ENCODE measurements at regions not wholly inside any gene's neighbourhood (a gene's known extent, or its start where the extent isn't known, plus 50 kb on each side); places are given as distances from the start of the nearest gene placed in this dataset.

DNA sequence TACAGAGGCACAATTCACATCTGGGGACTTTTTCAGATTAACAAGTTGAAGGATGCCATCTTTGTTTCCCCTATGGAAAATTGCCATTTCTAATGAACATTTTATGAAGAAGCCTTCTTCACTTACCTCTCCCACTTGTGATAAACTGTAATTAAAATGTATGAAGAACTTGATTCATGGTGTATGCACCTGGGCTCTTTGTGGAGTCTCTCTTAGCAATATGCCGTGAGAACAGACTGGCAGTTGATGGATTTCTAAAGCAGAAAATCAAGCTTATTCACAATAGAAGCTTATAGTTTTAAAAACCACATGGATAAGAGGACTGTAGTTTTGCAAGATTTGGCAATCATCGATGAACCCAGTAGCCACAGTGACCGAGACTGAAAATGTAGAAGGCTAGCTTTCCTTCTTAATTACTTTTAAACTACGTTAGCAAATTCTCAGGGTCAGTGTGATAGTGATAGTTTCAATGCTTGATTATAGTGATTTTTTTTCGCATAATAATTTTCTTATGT lies 270.6 kb downstream of the PRL start:
- peaks cover 0 to 9% of the 10 kb centered on the region in 2 experiments for H3K36me3 ChIP-seq (replicated peaks in 1 of 2; ENCODE audit: control insufficient read depth in 1 of 2, insufficient read depth in 2 of 2, low read length in 1 of 2)
- H2AFZ ChIP-seq (ENCODE audit: low read depth): peak overlapping the region; percentile 71; the same call in 1 of the 2 replicates
- H4K20me1 ChIP-seq (ENCODE audit: insufficient read depth): no peaks in the 10 kb centered on the region
- no peak for DNase-seq
- no peaks in the 10 kb centered on the region for H3K9me2 ChIP-seq
- WGBS (ENCODE audit: low lambda C conversion rate): 92% methylated on average over 5 of the region's 5 CpGs
- ChIA-PET CTCF (interaction anchor here (1.2 kb wide), 1 partner anchor 21 kb away, joined by 3 read pairs; no protein-coding TSS in a partner anchor), POLR2A (no interaction called here)
- peak overlapping the region; percentile 69 to 76 for H3K27ac ChIP-seq (ENCODE audit: low read depth in 2 of 2, low read length in 1 of 2)
- H3K79me2 ChIP-seq (ENCODE audit: insufficient read depth): no peaks in the 10 kb centered on the region
- peaks cover 13% of the 10 kb centered on the region for H3F3A ChIP-seq (replicated peaks; ENCODE audit: insufficient read depth)
- no peaks in the 10 kb centered on the region for H3K27me3 ChIP-seq (ENCODE audit: insufficient read depth)
- peak overlapping the region; percentile 55 for H3K4me2 ChIP-seq
- no peaks in the 10 kb centered on the region for H3K9me3 ChIP-seq
- no peak overlapping the region for H3K4me3 ChIP-seq (ENCODE audit: low read depth in 2 of 2, low read length in 1 of 2)
- no peak for TF ChIP-seq FOXJ3 (CRISPR knock-in tag; IDR thresholded peaks at IDR 0.05)
- TF ChIP-seq GABPA (IDR thresholded peaks at IDR 0.05; ENCODE audit: low read depth): no peak
- no peak for TF ChIP-seq EZH2phosphoT487 (IDR thresholded peaks at IDR 0.05; ENCODE audit: borderline replicate concordance, low read depth)
- TF ChIP-seq TCF12 (IDR thresholded peaks at IDR 0.05): no peak
- no peak for TF ChIP-seq MEF2A (IDR thresholded peaks at IDR 0.05; ENCODE audit: borderline replicate concordance, low read depth)
- no peak for TF ChIP-seq SIN3A (IDR thresholded peaks at IDR 0.05; ENCODE audit: borderline replicate concordance, low read depth, low read length)
- no peak for TF ChIP-seq JUND (IDR thresholded peaks at IDR 0.05)
- no peak for TF ChIP-seq TEAD4 (IDR thresholded peaks at IDR 0.05; ENCODE audit: borderline replicate concordance, insufficient read depth)
- TF ChIP-seq MAX (IDR thresholded peaks at IDR 0.05; ENCODE audit: low read depth): no peak
- no peak for TF ChIP-seq GATA2 (CRISPR knock-in tag; IDR thresholded peaks at IDR 0.05)
- no peak for TF ChIP-seq RCOR1 (IDR thresholded peaks at IDR 0.05; ENCODE audit: low read length)
- TF ChIP-seq TAF1 (IDR thresholded peaks at IDR 0.05; ENCODE audit: borderline replicate concordance, low read depth, low read length): no peak
- H3K4me1 ChIP-seq (ENCODE audit: control insufficient read depth in 1 of 2, insufficient read depth in 2 of 2, low read depth in 1 of 2, low read length in 1 of 2): peaks cover 8 to 15% of the 10 kb centered on the region in 2 experiments
- peak overlapping the region; percentile 18; the same call in 1 of the 2 replicates for H3K9ac ChIP-seq

DNA sequence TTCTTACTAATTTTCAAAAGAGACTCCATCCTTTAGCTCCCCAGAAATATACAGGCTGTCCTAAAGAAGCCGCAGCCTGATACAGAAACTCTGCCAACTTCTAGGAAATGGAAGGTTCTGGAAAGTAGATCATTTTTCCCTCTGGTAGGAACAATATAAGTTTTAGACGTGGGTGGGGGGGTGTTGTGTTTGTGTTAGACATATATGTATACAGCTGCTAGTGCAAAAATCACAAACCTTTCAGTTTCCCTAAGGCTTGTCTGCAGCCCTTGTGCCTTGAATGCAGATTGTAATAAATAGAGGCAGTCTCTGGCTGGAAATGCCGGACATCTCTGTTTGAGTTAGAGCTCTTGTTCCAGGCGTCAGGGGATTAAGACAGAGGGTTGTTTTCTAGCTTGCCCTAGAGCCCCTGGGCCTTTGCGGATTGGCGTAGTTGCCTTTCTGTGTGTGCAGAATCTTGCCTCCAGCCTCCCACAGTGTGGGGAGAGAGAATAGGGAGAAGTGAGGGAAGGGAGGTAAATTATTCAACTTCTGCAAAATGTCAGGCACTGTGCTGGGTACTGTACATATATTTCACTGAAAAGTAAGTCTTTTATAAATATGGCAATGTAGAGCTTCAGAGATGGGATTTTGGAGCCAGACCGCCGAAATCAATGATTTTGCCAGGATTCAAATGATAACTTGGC lies 269.7 kb downstream of the PRL start:
- TF ChIP-seq, protein P1, sequence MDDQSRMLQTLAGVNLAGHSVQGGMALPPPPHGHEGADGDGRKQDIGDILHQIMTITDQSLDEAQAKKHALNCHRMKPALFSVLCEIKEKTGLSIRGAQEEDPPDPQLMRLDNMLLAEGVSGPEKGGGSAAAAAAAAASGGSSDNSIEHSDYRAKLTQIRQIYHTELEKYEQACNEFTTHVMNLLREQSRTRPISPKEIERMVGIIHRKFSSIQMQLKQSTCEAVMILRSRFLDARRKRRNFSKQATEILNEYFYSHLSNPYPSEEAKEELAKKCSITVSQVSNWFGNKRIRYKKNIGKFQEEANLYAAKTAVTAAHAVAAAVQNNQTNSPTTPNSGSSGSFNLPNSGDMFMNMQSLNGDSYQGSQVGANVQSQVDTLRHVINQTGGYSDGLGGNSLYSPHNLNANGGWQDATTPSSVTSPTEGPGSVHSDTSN (IDR thresholded peaks at IDR 0.05): no peak
- TF ChIP-seq USF2 (IDR thresholded peaks at IDR 0.05; ENCODE audit: borderline replicate concordance, low read depth, low read length): no peak
- no peak for TF ChIP-seq FOXM1 (IDR thresholded peaks at IDR 0.05; ENCODE audit: low read depth)
- no peak for TF ChIP-seq EZH2phosphoT487 (IDR thresholded peaks at IDR 0.05; ENCODE audit: borderline replicate concordance, low read depth)
- TF ChIP-seq JUND (IDR thresholded peaks at IDR 0.05): no peak
- TF ChIP-seq REST (IDR thresholded peaks at IDR 0.05; ENCODE audit: low read depth, low read length): no peak
- TF ChIP-seq ELF1 (IDR thresholded peaks at IDR 0.05): no peak
- TF ChIP-seq TEAD4 (IDR thresholded peaks at IDR 0.05; ENCODE audit: borderline replicate concordance, insufficient read depth): no peak
- no peak for TF ChIP-seq FOSL2 (IDR thresholded peaks at IDR 0.05; ENCODE audit: borderline replicate concordance, low read depth)
- Histone ChIP-seq H3K4me3 (ENCODE audit: low read depth in 2 of 2, low read length in 1 of 2) (no peak overlapping the region), H3K9me3 (no peaks in the 10 kb centered on the region), H4K20me1 (ENCODE audit: insufficient read depth) (no peaks in the 10 kb centered on the region), H3K27ac (ENCODE audit: low read depth in 2 of 2, low read length in 1 of 2) (no peak overlapping the region), H3K27me3 (ENCODE audit: insufficient read depth) (no peaks in the 10 kb centered on the region), H3K79me2 (ENCODE audit: insufficient read depth) (no peaks in the 10 kb centered on the region), H3K9me2 (no peaks in the 10 kb centered on the region), H3K4me1 (ENCODE audit: control insufficient read depth in 1 of 2, insufficient read depth in 2 of 2, low read depth in 1 of 2, low read length in 1 of 2) (peaks cover 8 to 15% of the 10 kb centered on the region in 2 experiments), H3K4me2 (no peak overlapping the region), H3K9ac (no peak overlapping the region), H3K36me3 (replicated peaks in 1 of 2; ENCODE audit: control insufficient read depth in 1 of 2, insufficient read depth in 2 of 2, low read length in 1 of 2) (peaks cover 0 to 5% of the 10 kb centered on the region in 2 experiments), H2AFZ (ENCODE audit: low read depth) (no peak overlapping the region), H3F3A (replicated peaks; ENCODE audit: insufficient read depth) (peaks cover 13% of the 10 kb centered on the region)
- POLR2A ChIA-PET: no interaction called here
- 94% methylated on average over 8 of the region's 8 CpGs for WGBS (ENCODE audit: low lambda C conversion rate)
- CTCF ChIA-PET: interaction anchor here (1.2 to 1.4 kb wide), 2 partner anchors 16 to 20 kb away, joined by 3 read pairs; no protein-coding TSS in a partner anchor
- DNase-seq: no peak
